Endodermal cell (in vitro differentiated cells): ENCODE measurements at regions not wholly inside any gene's neighbourhood (a gene's known extent, or its start where the extent isn't known, plus 50 kb on each side); places are given as distances from the start of the nearest gene placed in this dataset.

Source experiments
- DNase-seq: peaks from one replicate; pipeline ENCODE4 v3.0.0-alpha.2; 2017
- H3K27ac ChIP-seq: 2 replicates; pipeline ENCODE4 v1.5.1; 2013; ENCODE audit warnings: mild to moderate bottlenecking, low read depth, low read length, moderate library complexity
- H3K27me3 ChIP-seq: 2 replicates; pipeline ENCODE4 v1.6.1; 2013; ENCODE audit warnings: mild to moderate bottlenecking, low read length, moderate library complexity; ENCODE audit not compliant: insufficient read depth, control insufficient read depth, poor library complexity, severe bottlenecking
- H3K36me3 ChIP-seq: 2 replicates; pipeline ENCODE4 v1.7.0; 2013; ENCODE audit warnings: mild to moderate bottlenecking, low read length, moderate library complexity; ENCODE audit not compliant: control insufficient read depth, insufficient read depth
- H3K4me1 ChIP-seq: one replicate; pipeline ENCODE4 v1.7.0; 2013; ENCODE audit warnings: low read length; ENCODE audit not compliant: control insufficient read depth, insufficient read depth
- H3K4me3 ChIP-seq: 2 replicates; pipeline ENCODE4 v1.5.1; 2013; ENCODE audit warnings: mild to moderate bottlenecking, low read length, moderate library complexity
- H3K9ac ChIP-seq: 2 replicates; pipeline ENCODE4 v1.6.1; 2013; ENCODE audit warnings: mild to moderate bottlenecking, low read length, moderate library complexity; ENCODE audit not compliant: poor library complexity, severe bottlenecking; ENCODE audit errors: extremely low read depth
- H3K9me3 ChIP-seq: 2 replicates; pipeline ENCODE4 v1.6.1; 2013; ENCODE audit warnings: mild to moderate bottlenecking, low read length, moderate library complexity; ENCODE audit not compliant: control insufficient read depth
- H3K27ac Mint-ChIP-seq: 2 replicates; pipeline ENCODE4 v1.8.0; 2020; ENCODE audit warnings: mixed read lengths
- H3K27me3 Mint-ChIP-seq: 2 replicates; pipeline ENCODE4 v1.8.0; 2021; ENCODE audit warnings: mild to moderate bottlenecking, mixed read lengths; ENCODE audit not compliant: insufficient read depth
- H3K36me3 Mint-ChIP-seq: 2 replicates; pipeline ENCODE4 v1.8.0; 2020; ENCODE audit warnings: low read depth, mixed read lengths
- H3K4me1 Mint-ChIP-seq: 2 replicates; pipeline ENCODE4 v1.8.0; 2020; ENCODE audit warnings: mixed read lengths
- H3K4me3 Mint-ChIP-seq: 2 replicates; pipeline ENCODE4 v1.8.0; 2020; ENCODE audit warnings: mild to moderate bottlenecking, moderate library complexity, mixed read lengths
- H3K9me3 Mint-ChIP-seq: 2 replicates; pipeline ENCODE4 v1.8.0; 2020; ENCODE audit warnings: mild to moderate bottlenecking, mixed read lengths
- WGBS, 2 experiments: methylation state at CpG; one replicate each; pipeline versions ENCODE4 v1.1.5 to v1.1.7; 2013; ENCODE audit warnings: missing lambda C conversion rate in 2 of 2, mixed read lengths in 1 of 2; ENCODE audit not compliant: insufficient coverage in 1 of 2, insufficient read length in 1 of 2; 5-methylcytosine and 5-hydroxymethylcytosine counted together
- TF ChIP-seq, protein P1 (sequence below): fragments of 200-600 bp; sonication (generic); conservative IDR thresholded peaks from 2 replicates; pipeline ENCODE4 v1.5.0; 2021; ENCODE audit warnings: antibody characterized with exemption, mild to moderate bottlenecking

DNA sequence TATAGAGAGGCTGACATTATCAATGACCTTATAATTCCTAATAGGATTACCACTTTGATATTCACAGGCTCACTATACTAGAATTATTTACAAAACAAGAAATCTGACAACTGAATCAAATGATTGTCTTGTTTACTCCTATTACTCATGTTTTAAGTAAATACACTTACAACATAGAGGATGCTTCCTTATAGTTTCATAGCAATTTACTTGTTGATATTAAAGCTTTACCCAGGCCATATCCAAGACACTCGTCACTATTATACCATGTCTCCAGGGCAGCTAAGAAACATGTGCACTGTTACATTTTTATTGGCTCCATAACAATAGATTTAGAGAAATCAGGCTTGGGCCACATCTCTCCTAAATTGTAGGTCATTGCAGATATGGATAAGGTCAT lies 276.9 kb downstream of the HGF start:
- H3K27ac Mint-ChIP-seq, result no peak overlapping the region
- Histone ChIP-seq H3K4me1 (peaks cover 5% of the 10 kb centered on the region), H3K27ac (no peak overlapping the region), H3K27me3 (peaks cover 24% of the 10 kb centered on the region), H3K9me3 (peaks cover 13% of the 10 kb centered on the region), H3K9ac (no peak overlapping the region), H3K4me3 (no peak overlapping the region), H3K36me3 (no peaks in the 10 kb centered on the region)
- WGBS, 2 experiments, result 95 to 100% methylated on average over 1 of the region's 1 CpG
- no peak for DNase-seq
- peaks cover 5% of the 10 kb centered on the region for H3K27me3 Mint-ChIP-seq
- TF ChIP-seq, protein P1, sequence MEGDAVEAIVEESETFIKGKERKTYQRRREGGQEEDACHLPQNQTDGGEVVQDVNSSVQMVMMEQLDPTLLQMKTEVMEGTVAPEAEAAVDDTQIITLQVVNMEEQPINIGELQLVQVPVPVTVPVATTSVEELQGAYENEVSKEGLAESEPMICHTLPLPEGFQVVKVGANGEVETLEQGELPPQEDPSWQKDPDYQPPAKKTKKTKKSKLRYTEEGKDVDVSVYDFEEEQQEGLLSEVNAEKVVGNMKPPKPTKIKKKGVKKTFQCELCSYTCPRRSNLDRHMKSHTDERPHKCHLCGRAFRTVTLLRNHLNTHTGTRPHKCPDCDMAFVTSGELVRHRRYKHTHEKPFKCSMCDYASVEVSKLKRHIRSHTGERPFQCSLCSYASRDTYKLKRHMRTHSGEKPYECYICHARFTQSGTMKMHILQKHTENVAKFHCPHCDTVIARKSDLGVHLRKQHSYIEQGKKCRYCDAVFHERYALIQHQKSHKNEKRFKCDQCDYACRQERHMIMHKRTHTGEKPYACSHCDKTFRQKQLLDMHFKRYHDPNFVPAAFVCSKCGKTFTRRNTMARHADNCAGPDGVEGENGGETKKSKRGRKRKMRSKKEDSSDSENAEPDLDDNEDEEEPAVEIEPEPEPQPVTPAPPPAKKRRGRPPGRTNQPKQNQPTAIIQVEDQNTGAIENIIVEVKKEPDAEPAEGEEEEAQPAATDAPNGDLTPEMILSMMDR, result no peak
- no peak overlapping the region for H3K4me3 Mint-ChIP-seq
- peaks cover 18% of the 10 kb centered on the region for H3K4me1 Mint-ChIP-seq
- H3K36me3 Mint-ChIP-seq, result no peaks in the 10 kb centered on the region
- peaks cover 5% of the 10 kb centered on the region for H3K9me3 Mint-ChIP-seq

DNA sequence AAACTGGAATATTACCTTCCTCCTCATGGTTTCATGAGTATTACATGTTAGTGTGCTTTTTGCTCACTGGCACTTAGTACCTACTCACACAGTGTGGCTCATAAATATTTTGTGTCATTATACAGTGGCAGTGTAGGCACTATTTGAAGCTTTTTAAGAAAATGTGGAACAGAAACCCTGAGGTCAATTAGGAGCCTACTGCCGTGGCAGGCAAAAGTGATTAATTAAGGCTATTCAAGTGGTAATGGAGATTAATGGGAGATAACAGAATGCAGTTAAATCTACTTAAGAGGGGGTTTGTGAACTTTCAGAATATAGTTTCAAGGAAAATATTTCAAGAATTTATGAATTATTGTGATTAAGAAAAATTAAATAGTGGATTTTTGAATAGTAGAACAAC lies 277.6 kb downstream of the HGF start:
- Mint-ChIP-seq H3K4me3 (no peak overlapping the region), H3K4me1 (peaks cover 18% of the 10 kb centered on the region), H3K36me3 (no peaks in the 10 kb centered on the region), H3K9me3 (peaks cover 5% of the 10 kb centered on the region), H3K27ac (no peak overlapping the region), H3K27me3 (peaks cover 5% of the 10 kb centered on the region)
- Histone ChIP-seq H3K27me3 (peaks cover 24% of the 10 kb centered on the region), H3K36me3 (no peaks in the 10 kb centered on the region), H3K9ac (no peak overlapping the region), H3K9me3 (peaks cover 10% of the 10 kb centered on the region), H3K4me1 (peaks cover 5% of the 10 kb centered on the region), H3K4me3 (no peak overlapping the region), H3K27ac (no peak overlapping the region)
- WGBS, 2 experiments, result 81 to 86% methylated on average over 1 of the region's 1 CpG
- no peak for DNase-seq
- TF ChIP-seq, protein P1, result no peak

DNA sequence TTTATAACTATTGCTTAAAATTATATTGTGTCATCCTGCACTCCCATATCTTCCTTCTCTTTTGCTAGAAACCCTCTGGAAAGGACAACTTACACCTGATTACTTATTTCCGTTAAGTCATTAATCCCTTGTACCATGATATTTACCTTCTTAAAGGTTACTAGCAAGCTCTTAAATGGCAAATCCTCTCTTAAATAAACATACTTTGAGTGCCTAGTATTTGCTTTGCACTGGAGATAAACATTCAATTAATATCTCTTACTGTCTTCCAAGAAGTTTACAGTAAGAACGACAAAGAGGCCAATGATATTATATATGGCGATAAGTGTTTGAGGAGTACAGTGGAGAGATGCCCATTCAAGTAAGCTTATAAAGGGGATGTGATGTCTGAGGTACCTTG lies 278.3 kb downstream of the HGF start:
- Mint-ChIP-seq H3K4me3 (no peak overlapping the region), H3K27me3 (peaks cover 5% of the 10 kb centered on the region), H3K9me3 (peaks cover 1% of the 10 kb centered on the region), H3K36me3 (no peaks in the 10 kb centered on the region), H3K4me1 (peaks cover 18% of the 10 kb centered on the region), H3K27ac (no peak overlapping the region)
- Histone ChIP-seq H3K27ac (no peak overlapping the region), H3K27me3 (peaks cover 24% of the 10 kb centered on the region), H3K4me3 (no peak overlapping the region), H3K9ac (no peak overlapping the region), H3K36me3 (no peaks in the 10 kb centered on the region), H3K4me1 (peaks cover 5% of the 10 kb centered on the region), H3K9me3 (peaks cover 3% of the 10 kb centered on the region)
- no peak for DNase-seq
- 85 to 90% methylated on average over 2 to 3 of the region's 3 CpGs for WGBS, 2 experiments
- TF ChIP-seq, protein P1, result no peak
